OCI-LY7 (cell line): ENCODE measurements at regions not wholly inside any gene's neighbourhood (a gene's known extent, or its start where the extent isn't known, plus 50 kb on each side); places are given as distances from the start of the nearest gene placed in this dataset.

Experiments
- EZH2phosphoT487 ChIP-seq: fragments of 200-600 bp; sonication (generic); IDR thresholded peaks from 2 replicates; pipeline ENCODE4 v1.6.1; 2018; ENCODE audit warnings: low read depth, borderline replicate concordance, mild to moderate bottlenecking, mixed run types, antibody characterized with exemption, low read length, moderate library complexity, mixed read lengths
- TF ChIP-seq, protein P1 (sequence below): fragments of 200-600 bp; sonication (generic); conservative IDR thresholded peaks from 2 replicates; pipeline ENCODE4 v1.5.1; 2014; ENCODE audit warnings: mild to moderate bottlenecking, antibody characterized with exemption, low read length, moderate library complexity, mixed read lengths

DNA sequence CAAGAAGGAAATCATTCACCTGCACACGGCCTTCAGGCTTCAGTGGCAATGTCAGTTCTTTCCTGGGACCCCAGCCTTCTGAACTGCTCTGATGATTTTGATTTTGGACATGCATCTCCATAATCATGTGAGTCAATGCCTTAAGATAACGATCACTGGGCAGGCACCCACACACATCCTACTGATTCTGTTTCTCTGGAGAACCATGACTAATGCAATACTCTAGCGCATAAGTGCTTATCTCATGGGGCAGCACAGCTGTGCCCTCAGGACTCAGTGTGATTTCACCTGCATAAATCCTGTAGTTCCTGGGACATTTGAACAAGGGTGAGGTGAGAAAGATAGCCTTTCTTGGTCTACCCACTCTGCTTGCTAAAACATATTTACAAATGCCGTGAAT lies 144.6 kb downstream of the AKAIN1 start:
- TF ChIP-seq, protein P1, sequence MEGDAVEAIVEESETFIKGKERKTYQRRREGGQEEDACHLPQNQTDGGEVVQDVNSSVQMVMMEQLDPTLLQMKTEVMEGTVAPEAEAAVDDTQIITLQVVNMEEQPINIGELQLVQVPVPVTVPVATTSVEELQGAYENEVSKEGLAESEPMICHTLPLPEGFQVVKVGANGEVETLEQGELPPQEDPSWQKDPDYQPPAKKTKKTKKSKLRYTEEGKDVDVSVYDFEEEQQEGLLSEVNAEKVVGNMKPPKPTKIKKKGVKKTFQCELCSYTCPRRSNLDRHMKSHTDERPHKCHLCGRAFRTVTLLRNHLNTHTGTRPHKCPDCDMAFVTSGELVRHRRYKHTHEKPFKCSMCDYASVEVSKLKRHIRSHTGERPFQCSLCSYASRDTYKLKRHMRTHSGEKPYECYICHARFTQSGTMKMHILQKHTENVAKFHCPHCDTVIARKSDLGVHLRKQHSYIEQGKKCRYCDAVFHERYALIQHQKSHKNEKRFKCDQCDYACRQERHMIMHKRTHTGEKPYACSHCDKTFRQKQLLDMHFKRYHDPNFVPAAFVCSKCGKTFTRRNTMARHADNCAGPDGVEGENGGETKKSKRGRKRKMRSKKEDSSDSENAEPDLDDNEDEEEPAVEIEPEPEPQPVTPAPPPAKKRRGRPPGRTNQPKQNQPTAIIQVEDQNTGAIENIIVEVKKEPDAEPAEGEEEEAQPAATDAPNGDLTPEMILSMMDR = no peak
- TF ChIP-seq EZH2phosphoT487 = no peak
